Neutrophil (primary cell): ENCODE measurements at regions not wholly inside any gene's neighbourhood (a gene's known extent, or its start where the extent isn't known, plus 50 kb on each side); places are given as distances from the start of the nearest gene placed in this dataset.

Source experiments
- H3K27ac ChIP-seq: fragments of 200-600 bp; sonication (generic); 2 replicates; pipeline ENCODE4 v1.5.1; 2016; ENCODE audit warnings: mild to moderate bottlenecking, moderate library complexity
- H3K27me3 ChIP-seq: fragments of 200-600 bp; sonication (generic); 2 replicates; pipeline ENCODE4 v1.6.0; 2016; ENCODE audit warnings: mild to moderate bottlenecking
- H3K36me3 ChIP-seq: fragments of 200-600 bp; sonication (generic); 2 replicates; pipeline ENCODE4 v1.5.1; 2017
- H3K4me1 ChIP-seq, 2 experiments: fragments of 200-600 bp in 1 of 2; sonication (generic) in 1 of 2; 1 replicate in 1 of 2; 2 replicates in 1 of 2; pipeline versions ENCODE4 v1.5.1 to v1.6.1; 2013 to 2016; ENCODE audit warnings: low read depth in 1 of 2, low read length in 1 of 2, mild to moderate bottlenecking in 1 of 2, moderate library complexity in 1 of 2; ENCODE audit not compliant: control insufficient read depth in 1 of 2, insufficient read depth in 1 of 2
- H3K4me3 ChIP-seq, 2 experiments: fragments of 200-600 bp in 1 of 2; sonication (generic) in 1 of 2; 1 replicate in 1 of 2; 2 replicates in 1 of 2; pipeline ENCODE4 v1.5.1; 2013 to 2016; ENCODE audit warnings: low read depth in 1 of 2, low read length in 1 of 2, mild to moderate bottlenecking in 1 of 2, moderate library complexity in 1 of 2
- H3K9me3 ChIP-seq: fragments of 200-600 bp; sonication (generic); 2 replicates; pipeline ENCODE4 v1.5.1; 2016
- CTCF ChIP-seq: fragments of 200-600 bp; sonication (generic); IDR thresholded peaks from 2 replicates; pipeline ENCODE4 v1.5.1; 2016; ENCODE audit warnings: antibody characterized with exemption

GRCh38 chr5:158344376-158344775 lies 485.4 kb upstream of the CLINT1 start:
- Histone ChIP-seq H3K27ac (no peak overlapping the region), H3K36me3 (no peaks in the 10 kb centered on the region), H3K4me1 (peaks cover 0 to 5% of the 10 kb centered on the region in 2 experiments), H3K4me3 (no peak overlapping the region), H3K9me3 (no peaks in the 10 kb centered on the region), H3K27me3 (no peaks in the 10 kb centered on the region)
- no peak for TF ChIP-seq CTCF

GRCh38 chr5:158340608-158341007 lies 481.7 kb upstream of the CLINT1 start:
- TF ChIP-seq CTCF: no peak
- H3K27me3 ChIP-seq: no peaks in the 10 kb centered on the region
- H3K36me3 ChIP-seq: no peaks in the 10 kb centered on the region
- peaks cover 0 to 5% of the 10 kb centered on the region in 2 experiments for H3K4me1 ChIP-seq
- no peak overlapping the region for H3K27ac ChIP-seq
- no peaks in the 10 kb centered on the region for H3K9me3 ChIP-seq
- no peak overlapping the region for H3K4me3 ChIP-seq

- Histone ChIP-seq H3K4me1 (no peaks in the 10 kb centered on the region), H3K27ac (no peak overlapping the region), H3K9me3 (no peaks in the 10 kb centered on the region), H3K4me3 (no peak overlapping the region), H3K36me3 (no peaks in the 10 kb centered on the region), H3K27me3 (no peaks in the 10 kb centered on the region)
- TF ChIP-seq CTCF: no peak
These were observed 467.3 kb upstream of the CLINT1 start for GRCh38 chr5:158326256-158326655.

GRCh38 chr5:158324236-158324635 lies 465.3 kb upstream of the CLINT1 start:
- H3K36me3 ChIP-seq: no peaks in the 10 kb centered on the region
- H3K27ac ChIP-seq: no peak overlapping the region
- no peaks in the 10 kb centered on the region for H3K9me3 ChIP-seq
- no peaks in the 10 kb centered on the region for H3K27me3 ChIP-seq
- TF ChIP-seq CTCF: no peak
- no peak overlapping the region for H3K4me3 ChIP-seq
- H3K4me1 ChIP-seq: no peaks in the 10 kb centered on the region

GRCh38 chr5:158322620-158323019 lies 463.7 kb upstream of the CLINT1 start:
- Histone ChIP-seq H3K4me3 (no peak overlapping the region), H3K4me1 (no peaks in the 10 kb centered on the region), H3K9me3 (no peaks in the 10 kb centered on the region), H3K27me3 (no peaks in the 10 kb centered on the region), H3K27ac (no peak overlapping the region), H3K36me3 (no peaks in the 10 kb centered on the region)
- TF ChIP-seq CTCF: no peak

- no peak overlapping the region for H3K27ac ChIP-seq
- no peak overlapping the region for H3K4me3 ChIP-seq
- no peaks in the 10 kb centered on the region for H3K4me1 ChIP-seq
- H3K27me3 ChIP-seq: no peaks in the 10 kb centered on the region
- no peaks in the 10 kb centered on the region for H3K36me3 ChIP-seq
- no peak for TF ChIP-seq CTCF
- no peaks in the 10 kb centered on the region for H3K9me3 ChIP-seq
These were observed 462.0 kb upstream of the CLINT1 start for GRCh38 chr5:158320934-158321333.
